ENCODE measurements at regions not wholly inside any gene's neighbourhood (a gene's known extent, or its start where the extent isn't known, plus 50 kb on each side); places are given as distances from the start of the nearest gene placed in this dataset.

DNA sequence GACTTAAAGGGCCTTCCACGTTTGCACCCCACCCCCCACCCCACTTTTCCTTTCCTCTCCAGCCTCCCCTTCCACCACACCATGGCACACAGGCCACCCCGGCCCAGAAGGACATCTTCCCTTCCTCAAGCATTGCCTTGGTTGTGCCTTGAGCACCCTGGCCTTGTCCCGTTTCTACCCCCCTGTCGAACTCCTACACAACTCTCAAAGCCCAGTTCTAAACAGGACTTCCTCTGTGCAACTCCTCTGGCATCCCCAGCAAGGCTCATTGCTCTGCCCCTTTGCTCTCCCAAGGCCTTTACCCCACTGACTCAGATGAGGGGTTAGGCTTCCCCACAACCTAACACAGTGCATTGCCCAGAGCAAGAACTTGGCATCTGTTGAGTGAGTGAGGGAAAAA lies 136.1 kb downstream of the HERPUD2 start:
- BruUV-seq (replicated peaks), result no TSS peak
- Histone ChIP-seq H4K20me1 (replicated peaks; ENCODE audit: control insufficient read depth, extremely low read depth, insufficient read depth, low read length) (no peaks in the 10 kb centered on the region), H2AFZ (ENCODE audit: low read depth, low read length) (no peak overlapping the region), H3K9me3 (replicated peaks; ENCODE audit: control insufficient read depth, insufficient read depth, low read length) (no peaks in the 10 kb centered on the region), H3K9me1 (replicated peaks; ENCODE audit: control insufficient read depth, extremely low read depth, insufficient read depth, low read length) (no peaks in the 10 kb centered on the region), H3K27me3 (ENCODE audit: control insufficient read depth in 2 of 2, insufficient read depth in 2 of 2, low read length in 2 of 2) (peaks cover 3 to 8% of the 10 kb centered on the region in 2 experiments), H3K36me3 (ENCODE audit: control insufficient read depth in 2 of 2, extremely low read depth in 1 of 2, insufficient read depth in 2 of 2, low read length in 2 of 2) (no peaks in the 10 kb centered on the region), H3K4me2 (ENCODE audit: insufficient read depth, low read length) (no peak overlapping the region), H3K9ac (replicated peaks; ENCODE audit: extremely low read depth, insufficient read depth, low read length) (no peak overlapping the region), H3K27ac (ENCODE audit: insufficient read depth, low read depth, low read length) (no peak overlapping the region), H3K4me3 (replicated peaks in 1 of 3; ENCODE audit: insufficient read depth in 1 of 3, low read depth in 1 of 3, low read length in 3 of 3) (no peak overlapping the region), H3K79me2 (ENCODE audit: control insufficient read depth, insufficient read depth, low read length) (no peaks in the 10 kb centered on the region), H3K4me1 (ENCODE audit: control insufficient read depth, extremely low read depth, insufficient read depth, low read length) (no peaks in the 10 kb centered on the region)
- intact Hi-C loops (cut with micrococcal nuclease), result loop anchor here (5.0 kb wide), 1 partner anchor 63 kb away; no protein-coding TSS in a partner anchor
- FAIRE-seq (no peak), DNase-seq (ENCODE audit: low read depth, low spot score) (no peak)
- ChIA-PET POLR2A (no interaction called here), CTCF (no interaction called here)
- dilution Hi-C loops (cut with MboI; ENCODE audit: extremely low pct_ligation_motif_present, low sequenced_read_pairs), result no loop called here
- TF ChIP-seq JUN (IDR thresholded peaks at IDR 0.05; ENCODE audit: borderline replicate concordance, insufficient read depth, insufficient read length, low read depth), result no peak
- TF ChIP-seq EZH2 (IDR thresholded peaks at IDR 0.05; ENCODE audit: borderline replicate concordance, low read depth, low read length, severe bottlenecking), result no peak
- no peak for TF ChIP-seq CTCF (IDR thresholded peaks at IDR 0.05; ENCODE audit: extremely low read depth in 1 of 2, insufficient read depth in 1 of 2, low read depth in 1 of 2, low read length in 2 of 2)
- TF ChIP-seq GATA2 (IDR thresholded peaks at IDR 0.05; ENCODE audit: insufficient read depth, insufficient read length, low read depth, low read length), result no peak
- TF ChIP-seq POLR2AphosphoS5 (IDR thresholded peaks at IDR 0.05; ENCODE audit: insufficient read depth, low read depth, low read length), result no peak
- no peak for TF ChIP-seq MYC (IDR thresholded peaks at IDR 0.05; ENCODE audit: low read depth, low read length)
- no peak for TF ChIP-seq POLR2A (IDR thresholded peaks at IDR 0.05; ENCODE audit: low read depth, low read length)
- TF ChIP-seq MAX (IDR thresholded peaks at IDR 0.05; ENCODE audit: insufficient read depth, insufficient read length), result no peak
- no peak for TF ChIP-seq FOS (IDR thresholded peaks at IDR 0.05; ENCODE audit: borderline replicate concordance, insufficient read depth, low read length)
